ENCODE measurements at regions not wholly inside any gene's neighbourhood (a gene's known extent, or its start where the extent isn't known, plus 50 kb on each side); places are given as distances from the start of the nearest gene placed in this dataset.
"Not testable (repeated sequence)": the region's sequence is repeated elsewhere in the genome, so short reads cannot be mapped to it uniquely, and the experiment has no call there.

DNA sequence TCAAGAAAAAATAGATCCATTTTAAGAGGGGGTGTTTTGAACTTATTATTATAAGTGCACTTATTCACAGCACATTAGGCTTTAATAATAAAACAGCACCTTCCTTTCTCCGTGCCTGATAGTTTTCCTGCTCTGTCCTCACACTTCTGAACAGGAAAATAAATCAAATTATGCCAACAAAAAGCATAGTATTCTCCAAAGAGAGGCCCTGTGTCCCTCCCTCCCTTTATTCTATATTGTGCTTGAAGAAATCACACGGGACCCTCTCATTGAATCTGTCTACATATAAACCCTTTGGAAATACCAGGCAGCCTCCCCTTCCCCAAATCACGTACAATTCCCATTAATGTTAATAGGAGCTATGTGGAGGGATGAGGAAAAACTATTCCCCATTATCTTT, 462.9 kb upstream of the NRSN1 start:
- Histone ChIP-seq H3K27ac (ENCODE audit: low read depth, low read length, poor library complexity, severe bottlenecking) (no peak overlapping the region), H3K4me1 (ENCODE audit: insufficient read depth, low read length, severe bottlenecking) (no peaks in the 10 kb centered on the region), H3K4me3 (ENCODE audit: low read depth, low read length, poor library complexity, severe bottlenecking) (no peak overlapping the region), H3K9me3 (ENCODE audit: low read length) (no peaks in the 10 kb centered on the region), H3F3A (ENCODE audit: insufficient read depth, low read length) (no peaks in the 10 kb centered on the region), H3K4me2 (ENCODE audit: low read length) (no peak overlapping the region), H3K9ac (ENCODE audit: low read length) (no peak overlapping the region), H4K20me1 (ENCODE audit: insufficient read depth, low read length) (no peaks in the 10 kb centered on the region), H3K79me2 (ENCODE audit: insufficient read depth, low read length) (no peaks in the 10 kb centered on the region), H3K36me3 (ENCODE audit: insufficient read depth, low read length) (no peaks in the 10 kb centered on the region), H2AFZ (ENCODE audit: low read length) (no peak overlapping the region), H3K9me2 (ENCODE audit: low read depth, low read length) (no peaks in the 10 kb centered on the region), H3K27me3 (ENCODE audit: insufficient read depth, low read length) (no peaks in the 10 kb centered on the region)
- no peak for TF ChIP-seq EZH2 (IDR thresholded peaks at IDR 0.05; ENCODE audit: borderline replicate concordance, low read length)
- TF ChIP-seq, protein P1, sequence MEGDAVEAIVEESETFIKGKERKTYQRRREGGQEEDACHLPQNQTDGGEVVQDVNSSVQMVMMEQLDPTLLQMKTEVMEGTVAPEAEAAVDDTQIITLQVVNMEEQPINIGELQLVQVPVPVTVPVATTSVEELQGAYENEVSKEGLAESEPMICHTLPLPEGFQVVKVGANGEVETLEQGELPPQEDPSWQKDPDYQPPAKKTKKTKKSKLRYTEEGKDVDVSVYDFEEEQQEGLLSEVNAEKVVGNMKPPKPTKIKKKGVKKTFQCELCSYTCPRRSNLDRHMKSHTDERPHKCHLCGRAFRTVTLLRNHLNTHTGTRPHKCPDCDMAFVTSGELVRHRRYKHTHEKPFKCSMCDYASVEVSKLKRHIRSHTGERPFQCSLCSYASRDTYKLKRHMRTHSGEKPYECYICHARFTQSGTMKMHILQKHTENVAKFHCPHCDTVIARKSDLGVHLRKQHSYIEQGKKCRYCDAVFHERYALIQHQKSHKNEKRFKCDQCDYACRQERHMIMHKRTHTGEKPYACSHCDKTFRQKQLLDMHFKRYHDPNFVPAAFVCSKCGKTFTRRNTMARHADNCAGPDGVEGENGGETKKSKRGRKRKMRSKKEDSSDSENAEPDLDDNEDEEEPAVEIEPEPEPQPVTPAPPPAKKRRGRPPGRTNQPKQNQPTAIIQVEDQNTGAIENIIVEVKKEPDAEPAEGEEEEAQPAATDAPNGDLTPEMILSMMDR (IDR thresholded peaks at IDR 0.05; ENCODE audit: low read length), result no peak

DNA sequence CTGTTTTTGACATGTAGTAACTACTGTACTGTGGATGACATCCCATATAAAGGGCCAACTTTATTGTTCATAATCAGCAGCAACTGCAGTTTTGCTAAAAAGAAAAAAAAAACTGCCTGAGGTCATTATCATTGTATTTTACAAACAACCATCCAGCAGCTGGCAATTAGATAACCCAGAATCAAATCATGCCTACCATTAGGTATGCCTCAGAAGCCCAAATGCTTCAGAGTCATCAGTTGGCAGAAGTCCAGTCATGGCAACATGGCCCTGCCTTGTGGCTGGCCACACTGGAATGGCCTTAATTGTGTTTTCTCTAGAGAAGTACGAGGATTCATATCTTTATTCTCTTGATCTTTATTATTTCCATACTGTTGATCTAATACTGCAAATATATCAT, 462.4 kb upstream of the NRSN1 start:
- no peaks in the 10 kb centered on the region for H3K9me2 ChIP-seq (ENCODE audit: low read depth, low read length)
- H3K27ac ChIP-seq (ENCODE audit: low read depth, low read length, poor library complexity, severe bottlenecking), result no peak overlapping the region
- H2AFZ ChIP-seq (ENCODE audit: low read length), result no peak overlapping the region
- H3K4me2 ChIP-seq (ENCODE audit: low read length), result no peak overlapping the region
- H3K9me3 ChIP-seq (ENCODE audit: low read length), result no peaks in the 10 kb centered on the region
- no peak overlapping the region for H3K4me3 ChIP-seq (ENCODE audit: low read depth, low read length, poor library complexity, severe bottlenecking)
- H4K20me1 ChIP-seq (ENCODE audit: insufficient read depth, low read length), result no peaks in the 10 kb centered on the region
- no peaks in the 10 kb centered on the region for H3F3A ChIP-seq (ENCODE audit: insufficient read depth, low read length)
- no peaks in the 10 kb centered on the region for H3K36me3 ChIP-seq (ENCODE audit: insufficient read depth, low read length)
- no peaks in the 10 kb centered on the region for H3K79me2 ChIP-seq (ENCODE audit: insufficient read depth, low read length)
- TF ChIP-seq, protein P1 (IDR thresholded peaks at IDR 0.05; ENCODE audit: low read length), result no peak
- no peak for TF ChIP-seq EZH2 (IDR thresholded peaks at IDR 0.05; ENCODE audit: borderline replicate concordance, low read length)
- H3K9ac ChIP-seq (ENCODE audit: low read length), result no peak overlapping the region
- H3K27me3 ChIP-seq (ENCODE audit: insufficient read depth, low read length), result no peaks in the 10 kb centered on the region
- H3K4me1 ChIP-seq (ENCODE audit: insufficient read depth, low read length, severe bottlenecking), result no peaks in the 10 kb centered on the region

DNA sequence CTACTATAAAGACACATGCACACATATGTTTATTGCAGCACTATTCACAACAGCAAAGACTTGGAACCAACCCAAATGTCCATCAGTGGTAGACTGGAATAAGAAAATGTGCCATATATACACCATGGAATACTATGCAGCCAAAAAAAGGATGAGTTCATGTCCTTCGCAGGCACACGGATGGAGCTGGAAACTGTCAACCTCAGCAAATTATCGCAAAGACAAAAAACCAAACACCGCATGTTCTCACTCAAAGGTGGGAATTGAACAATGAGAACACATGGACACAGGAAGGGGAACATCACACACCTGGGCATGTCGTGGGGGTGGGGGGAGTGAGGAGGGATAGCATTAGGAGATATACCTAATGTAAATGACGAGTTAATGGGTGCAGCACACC, 460.1 kb upstream of the NRSN1 start:
- H3K9me3 ChIP-seq (ENCODE audit: low read length); H3K27me3 ChIP-seq (ENCODE audit: insufficient read depth, low read length): not testable (repeated sequence)

DNA sequence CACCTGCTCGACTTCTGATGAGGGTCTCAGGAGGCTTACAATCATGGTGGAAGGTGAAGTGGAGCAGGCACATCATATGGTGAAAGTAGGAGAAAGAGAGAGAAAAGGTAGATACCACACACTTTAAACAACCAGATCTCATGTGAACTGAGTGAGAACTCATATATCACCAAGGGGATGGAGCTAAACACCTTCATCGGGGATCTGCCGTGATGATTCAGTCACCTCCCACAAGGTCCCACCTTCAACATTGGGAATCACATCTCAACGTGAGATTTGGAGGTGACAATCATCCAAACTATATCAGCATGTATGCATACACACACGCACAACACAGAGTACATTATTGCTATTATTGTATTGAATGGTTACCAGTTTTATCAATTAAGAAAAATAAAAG, 453.3 kb upstream of the NRSN1 start:
- H3K9me2 ChIP-seq (ENCODE audit: low read depth, low read length), result no peaks in the 10 kb centered on the region
- TF ChIP-seq EZH2 (IDR thresholded peaks at IDR 0.05; ENCODE audit: borderline replicate concordance, low read length), result no peak
- TF ChIP-seq, protein P1 (IDR thresholded peaks at IDR 0.05; ENCODE audit: low read length), result no peak
- no peaks in the 10 kb centered on the region for H3K9me3 ChIP-seq (ENCODE audit: low read length)
- no peaks in the 10 kb centered on the region for H3K79me2 ChIP-seq (ENCODE audit: insufficient read depth, low read length)
- no peak overlapping the region for H3K4me3 ChIP-seq (ENCODE audit: low read depth, low read length, poor library complexity, severe bottlenecking)
- no peak overlapping the region for H3K9ac ChIP-seq (ENCODE audit: low read length)
- H3K36me3 ChIP-seq (ENCODE audit: insufficient read depth, low read length), result no peaks in the 10 kb centered on the region
- no peak overlapping the region for H2AFZ ChIP-seq (ENCODE audit: low read length)
- H3K27ac ChIP-seq (ENCODE audit: low read depth, low read length, poor library complexity, severe bottlenecking), result no peak overlapping the region
- no peak overlapping the region for H3K4me2 ChIP-seq (ENCODE audit: low read length)
- H3K27me3 ChIP-seq (ENCODE audit: insufficient read depth, low read length), result no peaks in the 10 kb centered on the region
- H3K4me1 ChIP-seq (ENCODE audit: insufficient read depth, low read length, severe bottlenecking), result no peaks in the 10 kb centered on the region
- H3F3A ChIP-seq (ENCODE audit: insufficient read depth, low read length), result no peaks in the 10 kb centered on the region
- H4K20me1 ChIP-seq (ENCODE audit: insufficient read depth, low read length), result no peaks in the 10 kb centered on the region

More for the DNA sequence above, 460.1 kb upstream of the NRSN1 start:
- not testable (repeated sequence) for H3K36me3 ChIP-seq (ENCODE audit: insufficient read depth, low read length); H3K4me3 ChIP-seq (ENCODE audit: low read depth, low read length, poor library complexity, severe bottlenecking); H3K27ac ChIP-seq (ENCODE audit: low read depth, low read length, poor library complexity, severe bottlenecking); H3K9me2 ChIP-seq (ENCODE audit: low read depth, low read length); H3K79me2 ChIP-seq (ENCODE audit: insufficient read depth, low read length); H3K4me2 ChIP-seq (ENCODE audit: low read length); H3K4me1 ChIP-seq (ENCODE audit: insufficient read depth, low read length, severe bottlenecking); H3K9ac ChIP-seq (ENCODE audit: low read length); H2AFZ ChIP-seq (ENCODE audit: low read length); H3F3A ChIP-seq (ENCODE audit: insufficient read depth, low read length); H4K20me1 ChIP-seq (ENCODE audit: insufficient read depth, low read length)

All from OCI-LY1 (cell line).